Retinal pigment epithelial cell (primary cell): ENCODE measurements at regions not wholly inside any gene's neighbourhood (a gene's known extent, or its start where the extent isn't known, plus 50 kb on each side); places are given as distances from the start of the nearest gene placed in this dataset.

Experiments used
- DNase-seq: peaks from one replicate; pipeline ENCODE4 v3.0.0-alpha.2; 2010; ENCODE audit warnings: low read depth
- H3K4me3 ChIP-seq: 2 replicates; pipeline ENCODE4 v1.5.1; 2011; ENCODE audit warnings: mild to moderate bottlenecking, low read length, control low read depth, moderate library complexity
- TF ChIP-seq, protein P1 (sequence below): conservative IDR thresholded peaks from 2 replicates; pipeline ENCODE4 v1.5.1; 2011; ENCODE audit warnings: low read depth, low read length, control low read depth, inconsistent platforms

- TF ChIP-seq, protein P1, sequence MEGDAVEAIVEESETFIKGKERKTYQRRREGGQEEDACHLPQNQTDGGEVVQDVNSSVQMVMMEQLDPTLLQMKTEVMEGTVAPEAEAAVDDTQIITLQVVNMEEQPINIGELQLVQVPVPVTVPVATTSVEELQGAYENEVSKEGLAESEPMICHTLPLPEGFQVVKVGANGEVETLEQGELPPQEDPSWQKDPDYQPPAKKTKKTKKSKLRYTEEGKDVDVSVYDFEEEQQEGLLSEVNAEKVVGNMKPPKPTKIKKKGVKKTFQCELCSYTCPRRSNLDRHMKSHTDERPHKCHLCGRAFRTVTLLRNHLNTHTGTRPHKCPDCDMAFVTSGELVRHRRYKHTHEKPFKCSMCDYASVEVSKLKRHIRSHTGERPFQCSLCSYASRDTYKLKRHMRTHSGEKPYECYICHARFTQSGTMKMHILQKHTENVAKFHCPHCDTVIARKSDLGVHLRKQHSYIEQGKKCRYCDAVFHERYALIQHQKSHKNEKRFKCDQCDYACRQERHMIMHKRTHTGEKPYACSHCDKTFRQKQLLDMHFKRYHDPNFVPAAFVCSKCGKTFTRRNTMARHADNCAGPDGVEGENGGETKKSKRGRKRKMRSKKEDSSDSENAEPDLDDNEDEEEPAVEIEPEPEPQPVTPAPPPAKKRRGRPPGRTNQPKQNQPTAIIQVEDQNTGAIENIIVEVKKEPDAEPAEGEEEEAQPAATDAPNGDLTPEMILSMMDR, result no peak
- DNase-seq, result no peak
- no peak overlapping the region for H3K4me3 ChIP-seq
Measured at GRCh38 chr20:19908576-19908975, 108.6 kb upstream of the NAA20 start.

- H3K4me3 ChIP-seq, result no peak overlapping the region
- DNase-seq, result no peak
- TF ChIP-seq, protein P1, result no peak
Measured at GRCh38 chr20:19909725-19910124, 107.4 kb upstream of the NAA20 start.

DNA sequence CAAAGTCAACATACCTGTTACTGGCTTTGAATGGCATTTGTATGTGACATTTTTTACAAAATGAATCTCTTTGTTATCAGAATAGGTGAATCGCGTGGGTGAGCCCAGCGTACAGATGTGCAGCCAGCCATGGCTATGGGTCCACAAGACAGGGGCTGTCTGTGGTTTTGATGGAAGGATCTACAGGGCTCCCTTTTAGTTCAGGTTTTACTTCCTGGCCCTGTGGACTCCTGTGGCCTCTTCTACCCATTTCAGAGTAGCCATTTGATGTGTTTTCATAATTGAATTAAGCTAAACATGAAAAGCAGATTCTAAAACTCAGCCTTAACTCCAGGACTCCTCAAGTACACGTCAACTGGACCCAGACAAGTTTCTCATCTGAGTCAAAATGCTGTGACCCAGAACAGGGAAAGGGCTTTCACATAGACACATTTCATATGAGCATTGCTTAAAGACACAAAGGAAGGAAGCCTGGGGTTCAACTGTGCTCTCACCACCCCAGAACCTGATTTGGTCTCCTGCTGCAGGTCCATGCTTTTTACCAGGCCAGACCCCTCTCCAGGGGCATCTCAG, 105.3 kb upstream of the NAA20 start:
- no peak for DNase-seq
- no peak overlapping the region for H3K4me3 ChIP-seq
- TF ChIP-seq, protein P1, result no peak

GRCh38 chr20:19913349-19913748, 103.8 kb upstream of the NAA20 start:
- TF ChIP-seq, protein P1, result no peak
- no peak for DNase-seq
- H3K4me3 ChIP-seq, result no peak overlapping the region

DNA sequence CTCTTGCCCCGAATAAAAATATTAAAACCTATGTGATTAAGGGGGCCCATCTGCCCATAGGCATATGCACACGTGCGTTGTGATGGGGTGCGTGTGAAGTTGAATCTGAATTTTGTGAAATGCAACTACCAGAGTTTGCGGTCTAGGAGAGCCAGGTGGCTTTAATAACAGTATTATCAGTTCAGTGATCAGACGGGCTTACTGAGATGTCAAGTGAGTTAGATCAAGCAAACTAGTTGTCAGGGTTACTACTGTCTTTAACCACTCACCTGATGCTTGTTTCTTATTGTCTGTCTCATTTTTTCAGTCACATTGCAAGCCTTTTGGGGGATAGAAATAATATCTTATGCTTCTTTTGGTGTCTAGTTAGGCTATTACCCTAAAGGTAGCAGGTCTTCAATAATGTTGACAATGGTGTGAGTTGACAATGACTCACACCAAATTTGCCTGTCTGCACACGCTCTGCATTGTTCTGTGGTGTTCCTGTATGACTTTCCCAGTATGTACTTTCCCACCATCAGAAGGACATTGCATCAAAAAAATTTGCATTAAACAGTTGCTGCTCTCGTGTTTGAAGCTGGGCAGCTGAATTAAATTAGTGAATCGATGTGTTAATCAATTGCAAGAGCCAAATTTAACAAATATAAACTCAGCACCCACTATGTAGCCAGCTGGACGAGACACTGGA, 103.1 kb upstream of the NAA20 start:
- DNase-seq, result no peak
- H3K4me3 ChIP-seq, result no peak overlapping the region
- TF ChIP-seq, protein P1, result no peak

GRCh38 chr20:19915111-19915798, 101.9 kb upstream of the NAA20 start:
- DNase-seq, result no peak
- TF ChIP-seq, protein P1, result no peak
- H3K4me3 ChIP-seq, result no peak overlapping the region
